Activated CD8-positive, alpha-beta T cell treated with anti-CD3 and anti-CD28 coated beads for 36 hours (primary cell): ENCODE measurements at regions not wholly inside any gene's neighbourhood (a gene's known extent, or its start where the extent isn't known, plus 50 kb on each side); places are given as distances from the start of the nearest gene placed in this dataset.

ENCODE experiments used
- ATAC-seq: fragments of 200-7000 bp; cut with Tn5 transposase; one replicate; pipeline ENCODE4 v1.10.0; 2021; ENCODE audit warnings: mild to moderate bottlenecking, moderate library complexity
- CTCF ChIA-PET: fragments of 350-600 bp; sonication (Branson Sonifier 250); formaldehyde crosslinking; loops from one replicate; lab custom pipeline; 2021; ENCODE audit warnings: antibody characterized with exemption; lab: Charles Lee
- POLR2A ChIA-PET: fragments of 350-600 bp; sonication (Branson Sonifier 250); formaldehyde crosslinking; loops from one replicate; lab custom pipeline; 2021; ENCODE audit warnings: antibody characterized with exemption; lab: Charles Lee
- DNase-seq: peaks from one replicate; pipeline ENCODE4 v3.0.0-alpha.2; 2020
- H3K27ac Mint-ChIP-seq: one replicate; pipeline ENCODE4 v1.8.0; 2021; ENCODE audit warnings: mild to moderate bottlenecking, mixed read lengths
- H3K27me3 Mint-ChIP-seq: one replicate; pipeline ENCODE4 v1.8.0; 2021; ENCODE audit warnings: mixed read lengths
- H3K36me3 Mint-ChIP-seq: one replicate; pipeline ENCODE4 v1.8.0; 2021; ENCODE audit warnings: low read depth, mixed read lengths
- H3K4me1 Mint-ChIP-seq: one replicate; pipeline ENCODE4 v1.8.0; 2021; ENCODE audit warnings: low read depth, mixed read lengths
- H3K4me3 Mint-ChIP-seq: one replicate; pipeline ENCODE4 v1.8.0; 2021; ENCODE audit warnings: mild to moderate bottlenecking, moderate library complexity, mixed read lengths
- H3K9me3 Mint-ChIP-seq: one replicate; pipeline ENCODE4 v1.8.0; 2021; ENCODE audit warnings: mixed read lengths
- CTCF ChIP-seq: fragments of 200-600 bp; IDR thresholded peaks from one replicate; pipeline ENCODE4 v1.8.0; 2022; ENCODE audit warnings: antibody characterized with exemption, mild to moderate bottlenecking
- intact Hi-C: fragments of 100-400 bp; cut with micrococcal nuclease; formaldehyde crosslinking; loops from one replicate; pipeline ENCODE4 v1.10.0; 2022

DNA sequence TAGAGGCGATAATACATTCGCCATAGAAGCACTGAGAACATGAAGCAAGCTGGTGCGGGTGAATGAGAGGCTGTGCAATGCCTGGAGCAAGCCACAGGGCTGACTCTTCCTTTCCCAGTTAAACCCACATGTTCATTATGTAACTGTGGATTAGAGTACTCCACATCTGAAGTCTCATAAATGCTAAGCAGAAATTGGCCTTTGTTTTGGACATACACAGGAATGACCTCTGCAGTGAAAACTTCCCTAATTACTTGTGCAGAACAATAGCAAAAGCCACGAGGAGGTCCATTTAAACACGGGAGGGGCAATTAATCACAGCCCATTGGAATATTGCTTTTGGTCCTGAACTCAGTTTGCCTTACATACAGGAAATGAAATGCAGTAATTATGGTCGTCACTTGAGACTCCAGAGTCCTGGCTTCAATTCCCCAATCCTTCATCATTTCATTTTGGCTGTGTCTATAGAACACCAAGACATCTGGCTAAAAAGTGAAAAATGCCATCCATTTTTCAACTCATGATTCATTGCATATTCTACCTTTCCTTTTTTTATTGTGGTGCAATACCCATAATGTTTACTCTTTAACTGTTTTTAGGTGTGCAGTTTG, 78.7 kb upstream of the CXCL12 start:
- ChIA-PET CTCF (no interaction called here), POLR2A (no interaction called here)
- no peak for TF ChIP-seq CTCF
- no peaks in the 10 kb centered on the region for H3K4me1 Mint-ChIP-seq
- no peak overlapping the region for H3K4me3 Mint-ChIP-seq
- intact Hi-C loops: no loop called here
- no peaks in the 10 kb centered on the region for H3K36me3 Mint-ChIP-seq
- DNase-seq (no peak), ATAC-seq (no peak)
- no peaks in the 10 kb centered on the region for H3K9me3 Mint-ChIP-seq
- H3K27ac Mint-ChIP-seq: no peak overlapping the region
- H3K27me3 Mint-ChIP-seq: peaks cover 7% of the 10 kb centered on the region

DNA sequence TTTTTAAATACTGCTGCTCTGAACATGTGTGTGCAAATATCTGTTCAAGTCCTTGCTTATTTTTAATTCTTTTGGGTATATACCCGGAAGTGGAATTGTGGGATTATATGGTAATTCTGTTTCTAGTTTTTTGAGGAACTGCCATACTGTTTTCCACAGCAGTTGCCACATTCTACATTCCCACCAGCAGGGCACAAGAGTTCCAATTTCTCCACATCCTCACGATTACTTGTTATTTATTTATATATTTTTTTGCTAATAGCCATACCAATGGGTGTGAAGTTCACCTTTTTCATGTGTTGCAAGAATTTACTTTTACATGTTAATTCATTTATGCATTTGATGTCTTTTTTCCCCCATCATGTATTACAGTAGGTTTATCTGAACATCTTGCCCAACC, 79.6 kb upstream of the CXCL12 start:
- no peak for DNase-seq

GRCh38 chr10:44465401-44466115, 80.7 kb upstream of the CXCL12 start:
- intact Hi-C loops: no loop called here
- ATAC-seq: no peak
- peaks cover 7% of the 10 kb centered on the region for H3K27me3 Mint-ChIP-seq
- POLR2A ChIA-PET: no interaction called here
- TF ChIP-seq CTCF: no peak
- CTCF ChIA-PET: interaction anchor here (1.3 kb wide), 1 partner anchor 393 kb away, joined by 3 read pairs; no protein-coding TSS in a partner anchor
- no peaks in the 10 kb centered on the region for H3K36me3 Mint-ChIP-seq
- no peaks in the 10 kb centered on the region for H3K9me3 Mint-ChIP-seq
- H3K27ac Mint-ChIP-seq: no peak overlapping the region
- H3K4me1 Mint-ChIP-seq: no peaks in the 10 kb centered on the region
- DNase-seq: no peak
- no peak overlapping the region for H3K4me3 Mint-ChIP-seq

More for the DNA sequence above, 79.6 kb upstream of the CXCL12 start:
- Mint-ChIP-seq H3K9me3 (no peaks in the 10 kb centered on the region), H3K4me3 (no peak overlapping the region), H3K27me3 (peaks cover 7% of the 10 kb centered on the region), H3K27ac (no peak overlapping the region), H3K36me3 (no peaks in the 10 kb centered on the region), H3K4me1 (no peaks in the 10 kb centered on the region)
- ChIA-PET CTCF (no interaction called here), POLR2A (no interaction called here)
- ATAC-seq: no peak
- TF ChIP-seq CTCF: no peak
- intact Hi-C loops: no loop called here

- intact Hi-C loops: no loop called here
- ChIA-PET CTCF (interaction anchor here (1.3 kb wide), 1 partner anchor 392 kb away, joined by 3 read pairs; no protein-coding TSS in a partner anchor), POLR2A (no interaction called here)
- no peak overlapping the region for H3K4me3 Mint-ChIP-seq
- H3K36me3 Mint-ChIP-seq: no peaks in the 10 kb centered on the region
- no peak for ATAC-seq
- H3K27ac Mint-ChIP-seq: no peak overlapping the region
- H3K27me3 Mint-ChIP-seq: peaks cover 7% of the 10 kb centered on the region
- TF ChIP-seq CTCF: no peak
- DNase-seq: no peak
- H3K9me3 Mint-ChIP-seq: no peaks in the 10 kb centered on the region
- H3K4me1 Mint-ChIP-seq: no peaks in the 10 kb centered on the region
Measured at GRCh38 chr10:44466236-44466635, 81.3 kb upstream of the CXCL12 start.

DNA sequence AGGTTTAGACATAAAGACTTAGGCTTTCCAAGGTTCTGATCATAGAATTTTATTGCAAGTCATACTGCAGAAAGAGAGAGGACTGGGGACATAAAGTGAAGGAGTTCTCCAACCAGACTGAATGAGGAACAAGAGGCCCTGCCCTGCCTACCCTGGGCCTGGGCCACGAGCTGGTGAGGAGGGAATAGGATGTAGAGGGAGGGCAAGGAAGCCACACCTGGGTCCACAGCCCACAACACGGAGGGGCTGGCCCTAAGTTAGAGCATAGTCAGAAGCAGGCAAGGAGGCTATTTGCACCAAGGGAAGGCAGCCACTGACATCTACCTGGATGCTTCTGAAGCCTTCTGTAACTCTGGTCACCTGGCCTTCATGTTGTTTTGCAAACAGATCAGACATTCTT, 82.2 kb upstream of the CXCL12 start:
- Mint-ChIP-seq H3K36me3 (no peaks in the 10 kb centered on the region), H3K27me3 (peaks cover 7% of the 10 kb centered on the region), H3K4me3 (no peak overlapping the region), H3K9me3 (no peaks in the 10 kb centered on the region), H3K4me1 (no peaks in the 10 kb centered on the region), H3K27ac (no peak overlapping the region)
- no peak for TF ChIP-seq CTCF
- ATAC-seq (no peak), DNase-seq (no peak)
- CTCF ChIA-PET: no interaction called here
- intact Hi-C loops: no loop called here
- POLR2A ChIA-PET: no interaction called here
